Loucy (cell line): ENCODE measurements at regions not wholly inside any gene's neighbourhood (a gene's known extent, or its start where the extent isn't known, plus 50 kb on each side); places are given as distances from the start of the nearest gene placed in this dataset.
"Not testable (repeated sequence)": the region's sequence is repeated elsewhere in the genome, so short reads cannot be mapped to it uniquely, and the experiment has no call there.

ENCODE experiments used
- H2AFZ ChIP-seq: fragments of 200-600 bp; sonication (generic); 2 replicates; pipeline ENCODE4 v1.6.0; 2016; ENCODE audit warnings: antibody characterized with exemption, mild to moderate bottlenecking, low read length, moderate library complexity
- H3F3A ChIP-seq: fragments of 200-600 bp; 2 replicates; pipeline ENCODE4 v1.6.0; 2016; ENCODE audit warnings: antibody characterized with exemption, low read depth, mild to moderate bottlenecking
- H3K27me3 ChIP-seq: fragments of 200-600 bp; sonication (generic); 2 replicates; pipeline ENCODE4 v1.6.1; 2014; ENCODE audit warnings: low read length, mild to moderate bottlenecking; ENCODE audit not compliant: insufficient read depth, poor library complexity, severe bottlenecking
- H3K36me3 ChIP-seq: fragments of 200-600 bp; sonication (generic); 2 replicates; pipeline ENCODE4 v1.6.1; 2016; ENCODE audit warnings: low read length; ENCODE audit not compliant: insufficient read depth
- H3K4me1 ChIP-seq: fragments of 200-600 bp; sonication (generic); 2 replicates; pipeline ENCODE4 v1.5.1; 2014; ENCODE audit warnings: low read length, mild to moderate bottlenecking; ENCODE audit not compliant: insufficient read depth, poor library complexity, severe bottlenecking
- H3K4me2 ChIP-seq: fragments of 200-600 bp; sonication (generic); 2 replicates; pipeline ENCODE4 v1.6.0; 2014; ENCODE audit warnings: antibody characterized with exemption, low read length, low read depth, mild to moderate bottlenecking; ENCODE audit not compliant: poor library complexity, severe bottlenecking
- H3K4me3 ChIP-seq: fragments of 200-600 bp; sonication (generic); 2 replicates; pipeline ENCODE4 v1.5.1; 2014; ENCODE audit warnings: low read length, mild to moderate bottlenecking, mixed read lengths; ENCODE audit not compliant: poor library complexity, severe bottlenecking
- H3K79me2 ChIP-seq: fragments of 200-600 bp; sonication (generic); 2 replicates; pipeline ENCODE4 v1.6.1; 2014; ENCODE audit warnings: low read length; ENCODE audit not compliant: insufficient read depth
- H3K9ac ChIP-seq: fragments of 200-600 bp; sonication (generic); 2 replicates; pipeline ENCODE4 v1.6.0; 2014; ENCODE audit warnings: mild to moderate bottlenecking, low read depth, low read length, moderate library complexity; ENCODE audit not compliant: poor library complexity, severe bottlenecking
- H3K9me2 ChIP-seq: fragments of 200-600 bp; sonication (generic); replicated peaks from 2 replicates; pipeline ENCODE4 v1.6.1; 2016; ENCODE audit warnings: low read depth, low read length, mixed read lengths
- H3K9me3 ChIP-seq: fragments of 200-600 bp; sonication (generic); 2 replicates; pipeline ENCODE4 v1.6.1; 2014; ENCODE audit warnings: mild to moderate bottlenecking, antibody characterized with exemption, low read length, low read depth; ENCODE audit not compliant: insufficient read depth
- H4K20me1 ChIP-seq: fragments of 200-600 bp; sonication (generic); 2 replicates; pipeline ENCODE4 v1.6.0; 2014; ENCODE audit warnings: antibody characterized with exemption, low read length, mild to moderate bottlenecking; ENCODE audit not compliant: insufficient read depth, poor library complexity, severe bottlenecking

- H3K27me3 ChIP-seq, H3K4me3 ChIP-seq, H3F3A ChIP-seq, H3K9ac ChIP-seq, H3K4me1 ChIP-seq, H4K20me1 ChIP-seq, H2AFZ ChIP-seq, H3K36me3 ChIP-seq, H3K9me3 ChIP-seq, H3K9me2 ChIP-seq, H3K79me2 ChIP-seq, H3K4me2 ChIP-seq: not testable (repeated sequence)
Observed at GRCh38 chr1:83218036-83218716, 780.8 kb downstream of the TTLL7 start.

- H3K79me2 ChIP-seq, H3F3A ChIP-seq, H3K4me3 ChIP-seq, H2AFZ ChIP-seq, H3K9me3 ChIP-seq, H3K36me3 ChIP-seq, H3K4me2 ChIP-seq, H3K9me2 ChIP-seq, H4K20me1 ChIP-seq, H3K4me1 ChIP-seq, H3K27me3 ChIP-seq, H3K9ac ChIP-seq: not testable (repeated sequence)
Observed at GRCh38 chr1:83214317-83214716, 784.6 kb downstream of the TTLL7 start.

GRCh38 chr1:83213648-83214047 is 785.3 kb downstream of the TTLL7 start:
- not testable (repeated sequence) for H3K9me3 ChIP-seq, H3K36me3 ChIP-seq, H3K9me2 ChIP-seq, H2AFZ ChIP-seq, H3F3A ChIP-seq, H3K9ac ChIP-seq, H4K20me1 ChIP-seq, H3K4me2 ChIP-seq, H3K4me3 ChIP-seq, H3K79me2 ChIP-seq, H3K27me3 ChIP-seq, H3K4me1 ChIP-seq

- H3K4me3 ChIP-seq, H3K9me2 ChIP-seq, H3K27me3 ChIP-seq, H3K9me3 ChIP-seq, H4K20me1 ChIP-seq, H3K4me2 ChIP-seq, H3K79me2 ChIP-seq, H3K4me1 ChIP-seq, H2AFZ ChIP-seq, H3K9ac ChIP-seq, H3K36me3 ChIP-seq, H3F3A ChIP-seq: not testable (repeated sequence)
Observed at GRCh38 chr1:83212033-83212432, 786.9 kb downstream of the TTLL7 start.

GRCh38 chr1:83208540-83208939 is 790.4 kb downstream of the TTLL7 start:
- not testable (repeated sequence) for H4K20me1 ChIP-seq, H2AFZ ChIP-seq, H3K4me2 ChIP-seq, H3K36me3 ChIP-seq, H3K79me2 ChIP-seq, H3F3A ChIP-seq, H3K4me3 ChIP-seq, H3K4me1 ChIP-seq, H3K9me2 ChIP-seq, H3K27me3 ChIP-seq, H3K9ac ChIP-seq, H3K9me3 ChIP-seq

GRCh38 chr1:83194610-83195009 is 804.3 kb downstream of the TTLL7 start:
- H3K4me2 ChIP-seq, H3F3A ChIP-seq, H3K9me2 ChIP-seq, H3K36me3 ChIP-seq, H2AFZ ChIP-seq, H3K4me1 ChIP-seq, H3K9me3 ChIP-seq, H3K27me3 ChIP-seq, H3K79me2 ChIP-seq, H3K4me3 ChIP-seq, H4K20me1 ChIP-seq, H3K9ac ChIP-seq: not testable (repeated sequence)

GRCh38 chr1:83182033-83182728 is 816.8 kb downstream of the TTLL7 start:
- H4K20me1 ChIP-seq, H3K4me3 ChIP-seq, H3K79me2 ChIP-seq, H3K9me2 ChIP-seq, H3K9ac ChIP-seq, H3K27me3 ChIP-seq, H3K4me1 ChIP-seq, H3K36me3 ChIP-seq, H3K4me2 ChIP-seq, H3F3A ChIP-seq, H3K9me3 ChIP-seq, H2AFZ ChIP-seq: not testable (repeated sequence)
